ENCODE measurements at regions not wholly inside any gene's neighbourhood (a gene's known extent, or its start where the extent isn't known, plus 50 kb on each side); places are given as distances from the start of the nearest gene placed in this dataset.
A peak's percentile ranks its signal among the peaks of the same experiment; 100 is the strongest.

- Histone ChIP-seq H3K4me2 (peak overlapping the region; percentile 41), H4K20me1 (replicated peaks; ENCODE audit: insufficient read depth) (no peaks in the 10 kb centered on the region), H3K4me3 (peak overlapping the region; percentile 15; the same call in 1 of the 2 replicates), H2AFZ (peak overlapping the region; percentile 57; the same call in 1 of the 2 replicates), H3K79me2 (replicated peaks; ENCODE audit: insufficient read depth) (no peaks in the 10 kb centered on the region), H3K27me3 (ENCODE audit: insufficient read depth) (no peaks in the 10 kb centered on the region), H3K36me3 (ENCODE audit: insufficient read depth) (no peaks in the 10 kb centered on the region), H3K4me1 (ENCODE audit: insufficient read depth) (peaks cover 27% of the 10 kb centered on the region), H3K9me2 (ENCODE audit: insufficient read depth) (peaks cover 7% of the 10 kb centered on the region; the same call in 1 of the 2 replicates), H3K27ac (ENCODE audit: low read depth) (no peak overlapping the region), H3F3A (replicated peaks; ENCODE audit: low read depth) (no peaks in the 10 kb centered on the region)
- Mint-ChIP-seq H3K9me3 (no peaks in the 10 kb centered on the region), H3K4me3 (no peak overlapping the region), H3K4me1 (peaks cover 35% of the 10 kb centered on the region), H3K36me3 (ENCODE audit: low read depth) (no peaks in the 10 kb centered on the region), H3K27ac (no peak overlapping the region; the same call in 1 of the 2 replicates), H3K27me3 (ENCODE audit: insufficient read depth, low read depth, poor library complexity) (no peaks in the 10 kb centered on the region)
- DNase-seq (ENCODE audit: low spot score) = peak; percentile 40
- no peak for TF ChIP-seq ZNF331 (CRISPR knock-in tag; IDR thresholded peaks at IDR 0.05; ENCODE audit: low read depth)
- TF ChIP-seq EZH2phosphoT487 (IDR thresholded peaks at IDR 0.05; ENCODE audit: unreplicated experiment) = no peak
- TF ChIP-seq ZNF462 (CRISPR knock-in tag; IDR thresholded peaks at IDR 0.05) = 0 out of 2 replicates have a peak, but pooled peaks have one; percentile 1
- ATAC-seq = peak; percentile 76
These were observed 1072.4 kb upstream of the ZEB2 start for GRCh38 chr2:145592361-145592760.

DNA sequence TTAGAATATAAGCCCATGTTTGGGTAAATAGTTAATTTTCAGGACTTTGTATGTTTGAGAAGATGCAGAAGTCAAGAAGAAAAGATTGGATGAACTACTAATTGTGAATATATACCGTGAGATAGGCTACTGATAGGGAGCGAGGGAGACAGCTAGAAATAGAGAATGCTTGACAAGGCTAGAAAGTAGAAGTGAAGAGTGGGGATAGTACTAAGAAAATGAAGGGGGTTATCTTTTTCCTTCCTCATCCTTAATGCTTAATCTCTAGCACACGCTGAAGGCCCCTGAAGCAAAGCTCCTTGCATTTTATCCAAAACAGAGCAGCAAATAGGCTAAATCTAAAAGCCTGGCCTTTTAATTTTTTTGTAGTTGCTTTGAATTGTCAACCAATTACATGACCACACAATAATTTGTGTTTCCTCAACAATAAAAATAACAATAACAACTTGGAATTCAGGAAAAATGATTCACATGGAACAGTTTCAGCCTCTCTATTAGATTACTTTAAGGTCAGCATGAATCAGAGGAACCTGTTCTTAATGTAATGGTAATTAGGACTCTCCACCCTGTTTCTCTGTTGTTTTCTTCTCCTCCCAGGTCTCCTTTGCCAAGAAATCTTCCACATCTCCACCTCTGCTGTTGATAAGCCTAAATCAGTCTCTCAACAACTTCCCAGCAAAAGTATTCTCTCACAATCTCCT is 1071.3 kb upstream of the ZEB2 start:
- Mint-ChIP-seq H3K27ac (no peak overlapping the region), H3K27me3 (ENCODE audit: insufficient read depth, low read depth, poor library complexity) (no peaks in the 10 kb centered on the region), H3K36me3 (ENCODE audit: low read depth) (no peaks in the 10 kb centered on the region), H3K9me3 (no peaks in the 10 kb centered on the region), H3K4me1 (peaks cover 30% of the 10 kb centered on the region), H3K4me3 (no peak overlapping the region)
- Histone ChIP-seq H3K36me3 (ENCODE audit: insufficient read depth) (no peaks in the 10 kb centered on the region), H3K4me3 (no peak overlapping the region), H3K27me3 (ENCODE audit: insufficient read depth) (no peaks in the 10 kb centered on the region), H3K4me1 (ENCODE audit: insufficient read depth) (peaks cover 27% of the 10 kb centered on the region), H2AFZ (0 out of 2 replicates have a peak overlapping the region, but pooled peaks have one; percentile 21), H3K9me2 (ENCODE audit: insufficient read depth) (peaks cover 7% of the 10 kb centered on the region; the same call in 1 of the 2 replicates), H3K79me2 (replicated peaks; ENCODE audit: insufficient read depth) (no peaks in the 10 kb centered on the region), H3K4me2 (peak overlapping the region; percentile 41), H3K27ac (ENCODE audit: low read depth) (no peak overlapping the region), H4K20me1 (replicated peaks; ENCODE audit: insufficient read depth) (no peaks in the 10 kb centered on the region), H3F3A (replicated peaks; ENCODE audit: low read depth) (no peaks in the 10 kb centered on the region)
- ATAC-seq (peak; percentile 35; the same call in 2 of the 3 replicates), DNase-seq (ENCODE audit: low spot score) (no peak)
- TF ChIP-seq CREB1 (CRISPR knock-in tag; IDR thresholded peaks at IDR 0.05; ENCODE audit: low read depth) = no peak
- TF ChIP-seq, protein P1, sequence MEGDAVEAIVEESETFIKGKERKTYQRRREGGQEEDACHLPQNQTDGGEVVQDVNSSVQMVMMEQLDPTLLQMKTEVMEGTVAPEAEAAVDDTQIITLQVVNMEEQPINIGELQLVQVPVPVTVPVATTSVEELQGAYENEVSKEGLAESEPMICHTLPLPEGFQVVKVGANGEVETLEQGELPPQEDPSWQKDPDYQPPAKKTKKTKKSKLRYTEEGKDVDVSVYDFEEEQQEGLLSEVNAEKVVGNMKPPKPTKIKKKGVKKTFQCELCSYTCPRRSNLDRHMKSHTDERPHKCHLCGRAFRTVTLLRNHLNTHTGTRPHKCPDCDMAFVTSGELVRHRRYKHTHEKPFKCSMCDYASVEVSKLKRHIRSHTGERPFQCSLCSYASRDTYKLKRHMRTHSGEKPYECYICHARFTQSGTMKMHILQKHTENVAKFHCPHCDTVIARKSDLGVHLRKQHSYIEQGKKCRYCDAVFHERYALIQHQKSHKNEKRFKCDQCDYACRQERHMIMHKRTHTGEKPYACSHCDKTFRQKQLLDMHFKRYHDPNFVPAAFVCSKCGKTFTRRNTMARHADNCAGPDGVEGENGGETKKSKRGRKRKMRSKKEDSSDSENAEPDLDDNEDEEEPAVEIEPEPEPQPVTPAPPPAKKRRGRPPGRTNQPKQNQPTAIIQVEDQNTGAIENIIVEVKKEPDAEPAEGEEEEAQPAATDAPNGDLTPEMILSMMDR (conservative IDR thresholded peaks at IDR 0.05; ENCODE audit: low read depth in 2 of 2) = no peak
- TF ChIP-seq, protein P2, sequence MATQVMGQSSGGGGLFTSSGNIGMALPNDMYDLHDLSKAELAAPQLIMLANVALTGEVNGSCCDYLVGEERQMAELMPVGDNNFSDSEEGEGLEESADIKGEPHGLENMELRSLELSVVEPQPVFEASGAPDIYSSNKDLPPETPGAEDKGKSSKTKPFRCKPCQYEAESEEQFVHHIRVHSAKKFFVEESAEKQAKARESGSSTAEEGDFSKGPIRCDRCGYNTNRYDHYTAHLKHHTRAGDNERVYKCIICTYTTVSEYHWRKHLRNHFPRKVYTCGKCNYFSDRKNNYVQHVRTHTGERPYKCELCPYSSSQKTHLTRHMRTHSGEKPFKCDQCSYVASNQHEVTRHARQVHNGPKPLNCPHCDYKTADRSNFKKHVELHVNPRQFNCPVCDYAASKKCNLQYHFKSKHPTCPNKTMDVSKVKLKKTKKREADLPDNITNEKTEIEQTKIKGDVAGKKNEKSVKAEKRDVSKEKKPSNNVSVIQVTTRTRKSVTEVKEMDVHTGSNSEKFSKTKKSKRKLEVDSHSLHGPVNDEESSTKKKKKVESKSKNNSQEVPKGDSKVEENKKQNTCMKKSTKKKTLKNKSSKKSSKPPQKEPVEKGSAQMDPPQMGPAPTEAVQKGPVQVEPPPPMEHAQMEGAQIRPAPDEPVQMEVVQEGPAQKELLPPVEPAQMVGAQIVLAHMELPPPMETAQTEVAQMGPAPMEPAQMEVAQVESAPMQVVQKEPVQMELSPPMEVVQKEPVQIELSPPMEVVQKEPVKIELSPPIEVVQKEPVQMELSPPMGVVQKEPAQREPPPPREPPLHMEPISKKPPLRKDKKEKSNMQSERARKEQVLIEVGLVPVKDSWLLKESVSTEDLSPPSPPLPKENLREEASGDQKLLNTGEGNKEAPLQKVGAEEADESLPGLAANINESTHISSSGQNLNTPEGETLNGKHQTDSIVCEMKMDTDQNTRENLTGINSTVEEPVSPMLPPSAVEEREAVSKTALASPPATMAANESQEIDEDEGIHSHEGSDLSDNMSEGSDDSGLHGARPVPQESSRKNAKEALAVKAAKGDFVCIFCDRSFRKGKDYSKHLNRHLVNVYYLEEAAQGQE (IDR thresholded peaks at IDR 0.05; ENCODE audit: unreplicated experiment) = no peak
- no peak for TF ChIP-seq NANOG (IDR thresholded peaks at IDR 0.05; ENCODE audit: borderline replicate concordance)
- TF ChIP-seq STAT1 (IDR thresholded peaks at IDR 0.05; ENCODE audit: unreplicated experiment) = no peak
- no peak for TF ChIP-seq POLR2AphosphoS5 (IDR thresholded peaks at IDR 0.05; ENCODE audit: low read depth)

All from GM23338 (cell line).